MV-4-11 (cell line): ENCODE measurements at regions not wholly inside any gene's neighbourhood (a gene's known extent, or its start where the extent isn't known, plus 50 kb on each side); places are given as distances from the start of the nearest gene placed in this dataset.

Source experiments
- DNase-seq: peaks from one replicate; lab custom pipeline; 2025; lab: John Stamatoyannopoulos, UW

DNA sequence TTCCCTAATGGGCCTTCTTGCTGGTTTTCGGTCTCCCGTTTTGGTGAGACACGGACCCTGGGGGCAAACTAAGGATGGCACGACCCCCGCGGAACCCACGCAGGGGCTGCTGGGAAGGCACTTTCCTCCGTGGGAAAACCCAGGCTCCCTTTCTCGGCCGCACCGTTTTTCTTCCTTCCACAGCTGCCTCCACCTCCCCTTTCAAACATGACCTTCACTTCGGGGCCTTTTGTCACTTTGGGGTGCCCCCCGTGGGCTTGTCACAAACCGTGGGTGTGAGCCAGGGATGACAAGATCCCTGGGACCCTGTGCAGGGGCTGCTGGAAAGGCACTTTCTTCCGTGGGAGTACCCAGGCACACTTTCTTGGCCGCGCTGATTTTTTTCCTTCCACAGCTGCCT lies 268.7 kb downstream of the ALG10 start:
- no peak for DNase-seq

DNA sequence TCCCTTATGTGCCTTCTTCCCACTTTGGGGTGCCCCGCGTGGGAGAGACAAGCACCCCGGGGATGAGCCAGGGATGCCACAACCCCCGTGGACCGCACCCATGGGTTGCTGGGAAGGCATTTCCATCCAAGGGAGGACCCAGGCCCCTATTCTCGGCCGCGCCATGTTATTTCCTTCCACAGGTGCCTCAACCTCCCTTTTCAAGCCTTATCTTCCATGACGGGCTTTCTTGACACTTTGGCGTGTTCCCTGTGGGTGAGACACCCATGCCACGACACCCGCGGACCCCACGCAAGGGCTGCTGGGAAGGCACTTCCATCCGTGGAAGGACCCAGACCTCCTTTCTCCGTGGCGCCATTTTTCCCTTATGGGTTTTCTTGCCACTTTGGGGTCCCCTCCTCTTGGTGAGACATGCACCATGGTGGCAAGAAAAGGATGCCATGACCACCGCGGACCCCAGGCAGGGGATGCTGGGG lies 269.2 kb downstream of the ALG10 start:
- DNase-seq: no peak

DNA sequence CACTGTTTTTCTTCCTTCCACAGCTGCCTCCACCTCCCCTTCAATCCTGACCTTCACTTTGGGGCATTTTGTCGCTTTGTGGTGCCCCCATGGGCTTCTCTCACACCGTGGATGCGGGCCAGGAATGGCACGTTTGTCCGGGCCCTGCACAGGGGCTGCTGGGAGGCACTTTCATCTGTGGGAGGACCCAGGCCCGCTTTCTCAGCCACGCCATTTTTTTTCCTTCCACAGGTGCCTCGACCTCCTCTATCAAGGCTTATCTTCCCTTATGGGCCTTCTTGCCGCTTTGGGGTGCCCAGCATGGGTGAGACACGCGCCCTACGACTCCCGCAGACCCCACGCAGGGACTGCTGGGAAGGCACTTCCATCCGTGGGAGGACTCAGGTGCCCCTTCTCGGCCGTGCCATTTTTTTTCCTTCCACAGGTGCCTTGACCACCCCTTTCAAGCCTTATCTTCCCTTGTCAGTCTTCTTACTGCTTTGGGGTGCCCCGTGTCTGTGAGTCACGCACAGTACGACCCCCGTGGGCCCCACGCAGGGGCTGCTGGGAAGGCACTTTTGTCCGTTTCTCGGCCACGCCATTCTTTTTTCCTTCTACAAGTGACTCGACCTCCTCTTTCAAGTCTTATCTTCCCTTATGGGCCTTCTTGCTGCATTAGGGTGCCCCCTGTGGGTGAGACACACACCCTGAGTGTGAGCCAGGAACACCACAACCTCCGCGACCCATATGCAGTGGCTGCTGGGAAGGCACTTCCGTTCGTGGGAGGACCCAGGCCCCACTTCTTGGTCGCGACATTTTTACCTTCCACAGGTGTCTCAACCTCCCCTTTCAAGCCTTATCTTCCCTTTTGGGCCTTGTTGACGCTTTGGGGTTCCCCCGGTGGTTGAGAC lies 270.7 kb downstream of the ALG10 start:
- no peak for DNase-seq

DNA sequence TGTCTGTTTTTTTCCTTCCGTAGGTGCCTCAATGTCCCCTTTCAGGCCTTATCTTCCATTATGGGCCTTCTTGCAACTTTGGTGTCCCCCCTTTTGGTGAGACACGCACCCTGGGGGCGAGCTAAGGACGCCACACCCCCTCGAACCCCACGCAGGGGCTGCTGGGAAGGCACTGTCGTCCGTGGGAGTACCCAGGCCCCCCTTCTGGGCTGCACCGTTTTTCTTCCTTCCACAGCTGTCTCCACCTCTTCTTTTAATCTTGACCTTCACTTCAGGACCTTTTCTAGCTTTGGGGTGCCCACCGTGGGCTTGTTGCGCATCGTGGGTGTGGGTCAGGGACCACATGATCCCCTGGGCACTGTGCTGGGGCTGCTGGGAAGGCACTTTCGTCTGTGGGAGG lies 271.8 kb downstream of the ALG10 start:
- no peak for DNase-seq

DNA sequence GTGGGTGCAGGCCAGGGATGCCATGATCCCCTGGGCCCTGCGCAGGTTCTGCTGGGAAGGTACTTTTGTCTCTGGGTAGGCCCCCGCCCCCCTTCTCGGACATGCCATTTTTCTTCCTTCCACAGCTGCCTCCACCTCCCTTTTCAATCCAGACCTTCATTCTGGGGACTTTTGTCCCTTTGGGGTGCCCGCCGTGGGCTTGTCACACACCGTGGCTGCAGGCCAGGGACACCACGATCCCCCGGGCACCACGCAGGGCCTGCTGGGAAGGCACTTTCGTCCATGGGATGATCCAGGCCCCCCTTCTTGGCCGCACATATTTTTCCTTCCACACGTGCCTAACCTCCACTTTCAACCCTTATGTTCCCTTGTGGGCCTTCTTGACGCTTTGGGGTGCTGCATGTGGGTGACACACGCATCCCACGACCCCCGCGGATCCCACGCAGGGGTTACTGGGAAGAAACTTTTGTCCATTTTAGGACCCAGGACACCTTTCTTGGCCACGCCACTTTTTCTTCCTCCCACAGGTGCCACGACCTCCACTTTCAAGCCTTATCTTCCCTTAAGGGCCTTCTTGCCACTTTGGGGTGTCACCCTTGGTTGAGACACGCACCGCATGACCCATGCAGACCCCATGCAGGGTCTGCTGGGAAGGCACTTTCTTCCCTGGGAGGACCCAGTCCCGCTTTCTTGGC lies 272.5 kb downstream of the ALG10 start:
- DNase-seq: no peak

DNA sequence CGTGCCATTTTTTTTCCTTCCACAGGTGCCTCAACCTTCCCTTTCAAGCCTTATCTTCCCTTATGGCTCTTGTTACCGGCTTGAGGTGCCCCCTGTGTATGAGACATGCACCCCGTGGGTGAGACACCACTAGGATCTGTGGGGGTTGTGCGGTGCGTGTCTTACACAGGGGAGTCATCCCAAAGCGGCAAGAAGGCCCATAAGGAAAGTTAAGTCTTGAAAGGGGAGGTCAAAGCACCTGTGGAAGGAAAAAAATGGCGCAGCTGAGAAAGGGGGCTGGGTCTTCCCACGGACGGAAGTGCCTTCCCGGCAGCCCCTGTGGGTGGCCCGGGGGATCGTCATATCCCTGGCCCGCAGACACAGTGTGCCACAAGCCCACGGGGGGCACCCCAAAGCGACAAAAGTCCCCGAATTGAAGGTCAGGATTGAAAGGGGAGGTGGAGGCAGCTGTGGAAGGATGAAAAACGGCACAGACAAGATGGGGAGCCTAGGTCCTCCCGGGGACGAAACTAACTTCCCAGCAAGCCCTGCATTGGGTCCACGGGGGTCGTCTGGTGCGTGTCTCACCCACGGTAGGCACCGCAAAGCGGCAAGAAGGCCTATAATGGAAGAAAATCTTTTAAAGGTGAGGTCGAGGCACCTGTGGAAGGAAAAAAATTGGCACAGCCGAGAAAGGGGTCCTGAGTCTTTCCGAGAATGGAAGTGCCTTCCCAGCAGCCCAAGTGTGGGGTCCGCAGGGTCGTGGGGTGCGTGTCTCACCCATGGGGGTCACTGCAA lies 273.3 kb downstream of the ALG10 start:
- DNase-seq: no peak

DNA sequence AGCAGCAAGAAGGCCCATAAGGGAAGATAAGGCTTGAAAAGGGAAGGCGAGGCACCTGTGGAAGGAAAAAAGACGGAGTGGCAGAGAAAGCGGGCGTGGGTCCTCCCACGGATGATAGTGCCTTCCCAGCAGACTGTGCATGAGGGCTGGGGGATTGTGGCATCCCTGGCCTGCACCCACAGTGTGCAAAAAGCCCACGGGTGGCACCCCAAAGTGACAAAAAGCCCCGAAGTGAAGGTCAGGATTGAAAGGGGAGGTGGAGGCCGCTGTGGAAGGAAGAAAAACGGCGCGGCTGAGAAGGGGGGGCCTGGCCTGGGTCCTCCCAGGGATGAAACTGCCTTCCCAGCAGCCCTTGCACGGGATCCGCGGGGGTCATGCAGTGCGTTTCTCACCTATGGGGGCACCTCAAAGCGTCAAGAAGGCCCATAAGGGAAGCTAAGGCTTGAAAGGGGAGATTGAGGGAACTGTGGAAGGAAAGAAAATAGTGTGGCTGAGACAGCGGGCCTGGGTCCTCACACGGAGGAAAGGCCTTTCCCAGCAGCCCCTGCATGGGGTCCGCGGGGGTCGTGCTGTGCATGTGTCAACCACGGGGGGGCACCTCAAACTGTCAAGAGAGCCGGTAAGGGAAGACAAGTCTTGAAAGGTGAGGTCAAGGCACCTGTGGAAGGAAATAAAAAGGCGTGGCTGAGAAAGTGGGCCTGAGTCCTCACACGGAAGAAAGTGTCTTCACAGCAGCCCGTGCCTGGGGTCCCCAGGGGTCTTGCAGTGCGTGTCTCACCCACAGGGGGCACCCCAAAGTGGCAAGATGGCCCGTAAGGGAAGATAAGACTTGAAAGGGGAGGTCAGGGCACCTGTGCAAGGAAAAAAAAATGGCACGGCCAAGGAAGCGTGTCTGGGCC lies 274.1 kb downstream of the ALG10 start:
- no peak for DNase-seq

DNA sequence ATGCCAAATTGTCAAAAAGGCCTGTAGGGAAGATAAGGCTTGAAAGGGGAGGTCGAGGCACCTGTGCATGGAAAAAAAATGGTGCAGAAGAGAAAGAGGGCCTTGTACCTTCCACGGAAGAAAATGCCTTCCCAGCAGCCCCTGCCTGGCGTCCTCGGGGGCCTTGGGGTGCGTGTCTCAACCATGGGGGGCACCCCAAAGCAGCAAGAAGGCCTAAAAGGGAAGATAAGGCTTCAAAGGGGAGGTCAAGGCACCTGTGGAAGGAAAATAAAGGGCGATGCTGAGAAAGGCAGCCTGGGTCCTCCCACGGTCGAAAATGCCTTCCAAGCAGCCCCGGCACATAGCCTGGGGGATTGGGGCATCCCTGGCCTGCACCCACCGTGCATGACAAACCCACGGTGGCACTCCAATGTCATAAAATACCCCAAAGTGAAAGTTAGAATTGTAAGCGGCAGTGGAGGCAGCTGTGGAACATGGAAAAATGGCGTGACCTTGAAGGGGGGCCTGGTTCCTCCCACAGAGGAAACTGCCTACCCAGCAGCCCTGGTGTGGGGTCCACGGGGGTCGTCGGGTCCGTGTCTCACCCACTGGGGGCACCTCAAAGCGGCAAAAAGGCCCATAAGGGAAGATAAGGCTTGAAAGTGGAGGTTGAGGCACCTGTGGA lies 275.0 kb downstream of the ALG10 start:
- no peak for DNase-seq

DNA sequence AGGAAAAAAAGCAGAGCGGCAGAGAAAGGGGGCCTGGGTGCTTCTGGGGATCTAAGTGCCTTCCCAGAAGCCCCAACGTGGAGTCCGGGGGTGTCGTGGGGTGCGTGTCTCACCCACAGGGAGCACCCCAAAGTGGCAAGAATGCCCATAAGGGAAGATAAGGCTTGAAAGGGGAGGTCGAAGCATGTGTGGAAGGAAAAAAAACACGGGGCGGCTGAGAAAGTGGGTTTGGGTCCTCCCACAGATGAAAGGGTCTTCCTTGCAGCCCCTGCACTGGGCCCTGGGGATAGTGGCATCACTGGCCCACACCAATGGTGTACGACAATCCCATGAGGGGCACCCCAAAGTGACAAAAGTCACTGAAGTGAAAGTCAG lies 275.5 kb downstream of the ALG10 start:
- no peak for DNase-seq

DNA sequence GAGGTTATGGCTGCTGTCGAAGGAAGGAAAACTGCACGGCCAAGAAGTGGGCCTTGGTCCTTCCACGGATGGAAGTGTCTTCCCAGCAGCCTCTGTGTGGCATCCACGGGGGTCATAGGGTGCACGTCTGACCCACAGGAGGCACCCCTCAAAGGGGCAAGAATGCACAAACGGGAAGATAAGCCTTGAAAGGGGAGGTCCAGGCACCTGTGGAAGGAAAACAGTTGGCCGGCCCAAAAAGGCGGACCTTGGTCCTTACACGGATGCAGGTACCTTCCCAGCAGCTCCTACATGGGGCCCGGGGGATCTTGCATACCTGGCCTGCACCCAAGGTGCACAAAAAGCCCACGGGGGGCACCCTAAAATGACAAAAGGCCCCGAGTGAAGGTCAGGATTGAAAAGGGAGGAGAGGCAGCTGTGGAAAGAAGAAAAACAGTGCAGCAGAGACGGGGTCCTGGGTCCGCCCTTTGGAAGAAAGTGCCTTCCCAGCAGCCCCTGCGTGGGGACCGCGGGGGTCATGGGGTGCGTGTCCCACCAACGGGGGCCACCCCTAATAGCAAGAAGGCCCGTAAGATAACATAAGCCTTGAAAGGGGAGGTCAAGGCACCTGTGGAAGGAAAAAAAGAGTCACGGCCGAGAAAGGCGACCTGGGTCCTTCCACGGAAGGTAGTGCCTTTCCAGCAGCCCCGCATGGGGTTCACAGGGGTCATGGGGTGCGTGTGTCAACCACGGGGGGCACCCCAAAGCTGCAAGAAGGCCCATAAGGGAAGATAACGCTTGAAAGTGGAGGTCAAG lies 276.1 kb downstream of the ALG10 start:
- no peak for DNase-seq

DNA sequence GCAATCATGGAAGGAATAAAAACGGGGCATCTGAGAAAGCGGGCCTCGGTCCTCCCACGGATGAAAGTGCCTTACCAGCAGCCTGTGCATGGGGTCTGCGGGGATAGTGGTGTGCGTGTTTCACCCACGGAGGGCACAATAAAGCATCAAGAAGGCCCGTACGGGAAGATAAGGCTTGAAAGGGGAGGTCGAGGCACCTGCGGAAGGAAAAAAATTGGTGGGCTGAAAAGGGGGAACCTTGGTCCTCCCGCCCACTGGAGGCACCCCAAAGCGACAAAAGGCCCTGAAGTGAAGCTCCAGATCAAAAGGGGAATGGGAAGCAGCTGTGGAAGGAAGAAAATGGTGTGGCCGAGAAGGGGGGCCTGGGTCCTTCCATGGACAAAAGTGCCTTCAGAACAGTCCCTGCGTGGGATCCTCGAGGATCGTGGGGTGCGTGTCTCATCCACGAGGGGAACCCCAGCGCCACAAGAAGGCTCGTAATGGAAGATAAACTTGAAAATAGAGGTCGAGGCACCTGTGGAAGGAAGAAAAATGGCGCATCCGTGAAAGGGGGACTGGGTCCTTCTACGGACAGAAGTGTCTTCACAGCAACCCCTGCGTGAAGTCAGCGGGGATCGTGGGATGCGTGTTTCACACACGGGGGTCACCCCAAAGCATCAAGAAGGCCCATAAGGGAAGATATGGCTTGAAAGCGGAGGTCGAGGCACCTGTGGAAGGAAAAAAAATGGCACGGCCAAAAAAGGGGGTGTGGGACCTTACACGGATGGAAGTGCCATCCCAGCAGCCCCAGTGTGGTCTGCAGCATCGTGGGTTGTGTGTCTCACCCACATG lies 276.9 kb downstream of the ALG10 start:
- DNase-seq: no peak

DNA sequence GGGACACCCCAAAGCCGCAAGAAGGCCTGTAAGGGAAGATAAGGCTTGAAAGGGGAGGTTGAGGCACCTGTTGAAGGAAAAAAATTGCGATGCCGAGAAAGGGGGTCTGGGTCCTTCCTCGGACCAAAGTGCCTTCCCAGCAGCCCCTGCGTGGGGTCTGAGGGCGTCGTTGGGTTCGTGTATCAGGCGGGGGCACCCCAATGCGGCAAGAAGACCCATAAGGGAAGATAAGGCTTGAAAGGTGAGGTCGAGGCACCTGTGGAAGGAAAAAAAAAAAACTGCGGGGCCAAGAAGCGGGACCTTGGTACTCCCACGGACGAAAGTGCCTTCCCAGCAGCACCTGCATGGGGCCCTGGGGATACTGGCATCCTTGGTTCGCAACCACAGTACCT lies 277.5 kb downstream of the ALG10 start:
- DNase-seq: no peak

DNA sequence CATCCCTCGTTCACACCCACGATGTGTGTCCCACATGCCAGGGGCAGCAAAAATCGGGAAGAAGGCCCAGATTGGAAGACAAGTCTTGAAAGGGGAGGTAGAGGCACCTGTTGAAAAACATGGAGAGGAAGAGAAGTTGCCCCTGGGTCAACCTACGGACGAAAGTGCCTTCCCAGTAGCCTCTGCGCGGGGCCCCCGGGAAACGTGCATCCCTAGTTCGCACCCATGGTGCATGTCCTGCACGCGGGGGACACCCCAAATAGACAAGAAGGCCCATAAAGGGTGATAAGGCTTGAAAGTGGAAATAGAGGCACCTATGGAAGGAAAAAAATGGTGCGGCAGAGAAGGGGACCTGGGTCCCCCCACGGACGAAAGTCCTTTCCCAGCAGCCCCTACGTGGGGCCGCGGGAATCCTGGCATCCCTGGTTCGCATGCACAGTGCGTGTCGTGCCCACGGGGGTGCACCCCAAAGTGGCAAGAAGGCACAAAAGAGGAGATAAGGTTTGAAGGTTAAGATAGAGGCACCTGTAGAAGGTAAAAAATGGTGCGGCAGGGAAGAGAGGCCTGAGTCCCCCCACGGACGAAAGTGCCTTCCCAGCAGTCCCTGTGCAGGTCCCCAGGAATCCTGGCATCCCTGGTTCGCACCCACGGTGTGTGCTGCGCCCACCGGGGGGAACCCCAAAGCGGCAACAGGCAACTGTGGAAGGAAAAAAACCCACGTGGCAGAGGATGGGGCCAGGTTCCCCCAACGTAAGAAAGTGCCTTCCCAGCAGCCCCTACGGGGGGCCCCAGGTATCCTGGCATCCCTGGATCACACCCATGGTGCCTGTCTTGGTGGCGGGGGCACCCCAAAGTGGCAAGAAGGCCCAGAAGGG lies 278.3 kb downstream of the ALG10 start:
- DNase-seq: no peak

DNA sequence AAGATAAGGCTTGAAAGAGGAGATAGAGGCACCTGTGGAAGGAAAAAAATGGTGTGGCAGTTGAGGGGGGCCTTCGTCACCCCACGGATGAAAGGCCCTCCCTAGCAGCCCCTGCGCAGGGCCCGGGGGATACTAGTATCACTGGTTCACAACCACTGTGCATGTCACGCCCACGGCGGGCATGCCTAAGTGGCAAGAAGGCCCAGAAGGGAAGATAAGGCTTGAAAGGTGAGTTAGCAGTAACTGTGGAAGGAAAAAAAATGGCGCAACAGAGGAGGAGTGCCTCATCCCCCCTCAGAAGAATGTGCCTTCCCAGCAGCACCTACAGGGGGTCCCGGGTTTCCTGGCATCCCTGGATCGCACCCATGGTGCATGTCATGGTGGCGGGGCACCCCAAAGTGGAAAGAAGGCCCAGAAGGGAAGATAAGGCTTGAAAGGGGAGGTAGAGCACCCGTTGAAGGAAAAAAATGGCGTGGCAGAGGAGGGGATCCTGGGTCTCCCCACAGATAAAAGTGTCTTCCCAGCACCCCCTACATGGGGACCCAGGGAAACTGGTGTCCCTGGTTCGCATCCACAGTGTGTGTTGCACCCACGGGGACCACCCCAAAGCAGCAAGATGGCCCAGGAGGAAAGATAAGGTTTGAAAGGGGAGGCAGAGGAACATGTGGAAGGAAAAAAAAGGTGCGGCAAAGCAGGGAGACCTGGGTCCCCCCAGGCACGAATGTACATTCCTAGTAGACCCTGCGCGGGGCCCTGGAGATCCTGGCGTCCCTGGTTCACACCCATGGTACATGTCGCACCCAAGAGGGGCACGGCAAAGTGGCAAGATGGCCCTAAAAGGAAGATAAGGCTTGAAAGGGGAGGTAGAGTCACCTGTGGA lies 279.2 kb downstream of the ALG10 start:
- no peak for DNase-seq

DNA sequence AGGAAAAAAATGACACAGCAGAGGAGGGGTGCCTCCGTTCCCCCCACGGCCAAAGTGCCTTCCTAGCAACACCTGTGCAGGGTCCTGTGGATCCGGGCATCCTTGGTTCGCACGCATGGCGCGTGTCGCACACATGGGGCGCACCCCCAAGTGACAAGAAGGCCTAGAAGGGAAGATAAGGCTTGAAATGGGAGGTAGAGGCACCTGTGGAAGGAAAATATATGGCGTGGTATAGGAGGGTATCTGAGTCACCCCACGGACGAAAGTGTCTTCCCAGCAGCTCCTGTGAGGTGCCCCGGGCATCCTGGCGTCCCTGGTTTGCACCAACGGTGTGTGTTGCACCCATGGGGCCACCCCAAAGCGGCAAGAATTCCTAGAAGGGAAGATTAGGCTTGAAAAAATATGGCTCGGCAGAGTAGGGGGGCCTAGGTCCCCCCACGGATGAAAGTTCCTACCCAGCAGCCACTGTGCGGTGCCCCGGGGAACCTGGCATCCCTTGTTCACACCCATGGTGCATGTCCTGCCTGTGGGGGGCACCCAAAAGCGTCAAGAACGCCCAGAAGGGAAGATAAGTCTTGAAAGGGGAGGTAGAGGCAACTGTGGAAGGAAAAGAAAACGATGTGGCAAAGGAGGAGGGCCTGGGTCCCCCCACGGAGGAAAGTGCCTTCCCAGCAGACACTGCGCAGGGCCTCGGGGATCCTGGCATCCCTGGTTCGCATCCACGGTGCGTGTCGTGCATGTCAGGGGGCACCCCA lies 280.0 kb downstream of the ALG10 start:
- no peak for DNase-seq

DNA sequence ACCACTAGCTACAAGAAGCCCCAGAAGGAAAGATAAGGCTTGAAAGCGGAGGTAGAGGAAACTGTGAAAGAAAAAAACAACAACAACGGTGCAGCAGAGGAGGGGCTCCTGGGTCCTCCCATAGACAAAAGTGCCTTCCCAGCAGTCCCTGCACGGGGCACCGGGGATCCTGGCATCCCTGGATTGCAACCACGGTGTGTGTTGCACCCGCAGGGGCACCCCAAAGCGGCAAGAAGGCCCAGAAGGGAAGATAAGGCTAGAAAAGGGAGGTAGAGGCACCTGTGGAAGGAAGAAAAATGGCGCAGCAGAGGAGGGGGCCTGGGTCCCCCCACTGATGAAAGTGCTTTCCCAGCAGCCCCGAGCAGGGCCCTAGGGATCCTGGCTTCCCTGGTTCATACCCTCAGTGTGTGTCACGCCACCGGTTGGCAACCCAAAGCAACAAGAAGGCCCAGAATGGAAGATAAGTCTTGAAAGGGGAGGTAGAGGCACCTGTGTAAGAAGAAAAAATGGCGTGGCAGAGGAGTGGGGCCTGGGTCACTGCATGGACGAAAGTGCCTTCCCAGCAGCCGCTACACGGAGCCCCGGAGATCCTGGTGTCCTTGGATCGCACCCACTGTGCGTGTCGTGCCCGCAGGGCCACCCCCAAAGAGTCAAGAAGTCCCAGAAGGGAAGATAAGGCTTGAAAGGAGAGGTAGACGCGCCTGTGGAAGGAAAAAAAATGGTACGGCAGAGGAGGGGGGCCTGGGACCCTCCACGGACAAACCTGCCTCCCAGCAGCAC lies 281.0 kb downstream of the ALG10 start:
- DNase-seq: no peak
